HL-60 (cell line): ENCODE measurements at regions not wholly inside any gene's neighbourhood (a gene's known extent, or its start where the extent isn't known, plus 50 kb on each side); places are given as distances from the start of the nearest gene placed in this dataset.

Experiments used
- REST ChIP-seq: IDR thresholded peaks from 2 replicates; pipeline ENCODE4 v1.6.1; 2012; ENCODE audit warnings: low read depth; ENCODE audit not compliant: insufficient replicate concordance
- TF ChIP-seq, protein P1 (sequence below): IDR thresholded peaks from one replicate; pipeline ENCODE4 v1.5.1; 2011; ENCODE audit warnings: low read length, control low read depth, inconsistent platforms; ENCODE audit not compliant: insufficient read depth

GRCh38 chr2:101560780-101561315, 85.9 kb upstream of the RFX8 start:
- TF ChIP-seq, protein P1, sequence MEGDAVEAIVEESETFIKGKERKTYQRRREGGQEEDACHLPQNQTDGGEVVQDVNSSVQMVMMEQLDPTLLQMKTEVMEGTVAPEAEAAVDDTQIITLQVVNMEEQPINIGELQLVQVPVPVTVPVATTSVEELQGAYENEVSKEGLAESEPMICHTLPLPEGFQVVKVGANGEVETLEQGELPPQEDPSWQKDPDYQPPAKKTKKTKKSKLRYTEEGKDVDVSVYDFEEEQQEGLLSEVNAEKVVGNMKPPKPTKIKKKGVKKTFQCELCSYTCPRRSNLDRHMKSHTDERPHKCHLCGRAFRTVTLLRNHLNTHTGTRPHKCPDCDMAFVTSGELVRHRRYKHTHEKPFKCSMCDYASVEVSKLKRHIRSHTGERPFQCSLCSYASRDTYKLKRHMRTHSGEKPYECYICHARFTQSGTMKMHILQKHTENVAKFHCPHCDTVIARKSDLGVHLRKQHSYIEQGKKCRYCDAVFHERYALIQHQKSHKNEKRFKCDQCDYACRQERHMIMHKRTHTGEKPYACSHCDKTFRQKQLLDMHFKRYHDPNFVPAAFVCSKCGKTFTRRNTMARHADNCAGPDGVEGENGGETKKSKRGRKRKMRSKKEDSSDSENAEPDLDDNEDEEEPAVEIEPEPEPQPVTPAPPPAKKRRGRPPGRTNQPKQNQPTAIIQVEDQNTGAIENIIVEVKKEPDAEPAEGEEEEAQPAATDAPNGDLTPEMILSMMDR: no peak
- no peak for TF ChIP-seq REST
